Subcutaneous abdominal adipose tissue (tissue), 5 donors: ENCODE measurements at regions not wholly inside any gene's neighbourhood (a gene's known extent, or its start where the extent isn't known, plus 50 kb on each side); places are given as distances from the start of the nearest gene placed in this dataset.
"Not testable (repeated sequence)": the region's sequence is repeated elsewhere in the genome, so short reads cannot be mapped to it uniquely, and the experiment has no call there.

Source experiments
- H3K27ac ChIP-seq: one replicate; pipeline ENCODE4 v1.7.0; 2013; ENCODE audit warnings: low read depth, mild to moderate bottlenecking, inconsistent platforms, low read length, moderate library complexity
- H3K27me3 ChIP-seq, 5 donors: one replicate each; pipeline ENCODE4 v1.7.0; 2013; ENCODE audit warnings: low read length in 5 of 5, inconsistent platforms in 1 of 5; ENCODE audit not compliant: control insufficient read depth in 5 of 5, insufficient read depth in 4 of 5
- H3K36me3 ChIP-seq, 5 donors: one replicate each; pipeline ENCODE4 v1.7.0; 2013; ENCODE audit warnings: low read length in 5 of 5; ENCODE audit not compliant: control insufficient read depth in 5 of 5, insufficient read depth in 5 of 5
- H3K4me1 ChIP-seq, 5 donors: one replicate each; pipeline ENCODE4 v1.7.0; 2013; ENCODE audit warnings: low read length in 5 of 5, mild to moderate bottlenecking in 3 of 5, moderate library complexity in 1 of 5; ENCODE audit not compliant: control insufficient read depth in 5 of 5, insufficient read depth in 5 of 5
- H3K4me3 ChIP-seq, 5 donors: one replicate each; pipeline ENCODE4 v1.7.0; 2013; ENCODE audit warnings: low read length in 5 of 5, low read depth in 1 of 5
- H3K9ac ChIP-seq, 5 donors: one replicate each; pipeline ENCODE4 v1.7.0; 2013; ENCODE audit warnings: low read length in 5 of 5, mild to moderate bottlenecking in 4 of 5, moderate library complexity in 3 of 5
- H3K9me3 ChIP-seq, 5 donors: one replicate each; pipeline ENCODE4 v1.7.0; 2013; ENCODE audit warnings: low read length in 5 of 5; ENCODE audit not compliant: control insufficient read depth in 5 of 5
- donor health status: healthy.
- donor health status: healthy.
- donor health status: healthy.
- donor health status: healthy.
- donor health status: healthy.

GRCh38 chr13:59016250-59016649, 1147.5 kb downstream of the DIAPH3 start:
- H3K36me3 ChIP-seq, result no peaks in the 10 kb centered on the region
- H3K9ac ChIP-seq, result no peak overlapping the region
- H3K27me3 ChIP-seq, result no peaks in the 10 kb centered on the region
- H3K27ac ChIP-seq, result no peak overlapping the region
- no peak overlapping the region for H3K4me3 ChIP-seq
- H3K4me1 ChIP-seq, result no peaks in the 10 kb centered on the region
- H3K9me3 ChIP-seq, result no peaks in the 10 kb centered on the region

GRCh38 chr13:59024434-59024833, 1139.3 kb downstream of the DIAPH3 start:
- Histone ChIP-seq H3K4me3 (no peak overlapping the region), H3K36me3 (no peaks in the 10 kb centered on the region), H3K9ac (no peak overlapping the region), H3K27ac (no peak overlapping the region), H3K9me3 (no peaks in the 10 kb centered on the region), H3K27me3 (no peaks in the 10 kb centered on the region), H3K4me1 (no peaks in the 10 kb centered on the region)

GRCh38 chr13:59034198-59034597, 1129.5 kb downstream of the DIAPH3 start:
- H3K36me3 ChIP-seq, result no peaks in the 10 kb centered on the region

GRCh38 chr13:59038824-59039223, 1124.9 kb downstream of the DIAPH3 start:
- no peaks in the 10 kb centered on the region for H3K36me3 ChIP-seq
- H3K27me3 ChIP-seq, result no peaks in the 10 kb centered on the region
- no peak overlapping the region for H3K9ac ChIP-seq
- no peak overlapping the region for H3K4me3 ChIP-seq
- no peaks in the 10 kb centered on the region for H3K4me1 ChIP-seq
- H3K27ac ChIP-seq, result no peak overlapping the region
- H3K9me3 ChIP-seq, result no peaks in the 10 kb centered on the region

More at GRCh38 chr13:59034198-59034597, 1129.5 kb downstream of the DIAPH3 start:
- no peak overlapping the region for H3K27ac ChIP-seq
- H3K27me3 ChIP-seq, result no peaks in the 10 kb centered on the region
- no peak overlapping the region for H3K9ac ChIP-seq
- no peak overlapping the region for H3K4me3 ChIP-seq
- H3K4me1 ChIP-seq, result no peaks in the 10 kb centered on the region
- H3K9me3 ChIP-seq, result no peaks in the 10 kb centered on the region

- Histone ChIP-seq H3K9me3 (no peaks in the 10 kb centered on the region), H3K27ac (no peak overlapping the region), H3K9ac (no peak overlapping the region), H3K4me1 (no peaks in the 10 kb centered on the region), H3K4me3 (no peak overlapping the region), H3K36me3 (no peaks in the 10 kb centered on the region), H3K27me3 (no peaks in the 10 kb centered on the region)
Observed at GRCh38 chr13:59043016-59043415, 1120.7 kb downstream of the DIAPH3 start.

- Histone ChIP-seq H3K27me3 (no peaks in the 10 kb centered on the region), H3K9ac (no peak overlapping the region), H3K36me3 (no peaks in the 10 kb centered on the region), H3K9me3 (no peaks in the 10 kb centered on the region), H3K4me1 (no peaks in the 10 kb centered on the region), H3K4me3 (no peak overlapping the region), H3K27ac (no peak overlapping the region)
Observed at GRCh38 chr13:59047546-59047945, 1116.2 kb downstream of the DIAPH3 start.

- H3K9ac ChIP-seq, result no peak overlapping the region
- no peaks in the 10 kb centered on the region for H3K36me3 ChIP-seq
- no peaks in the 10 kb centered on the region for H3K4me1 ChIP-seq
- no peaks in the 10 kb centered on the region for H3K27me3 ChIP-seq
- no peaks in the 10 kb centered on the region for H3K9me3 ChIP-seq
- no peak overlapping the region for H3K4me3 ChIP-seq
- H3K27ac ChIP-seq, result no peak overlapping the region
Observed at GRCh38 chr13:59061621-59062020, 1102.1 kb downstream of the DIAPH3 start.

- Histone ChIP-seq H3K27me3 (no peaks in the 10 kb centered on the region), H3K4me3 (no peak overlapping the region), H3K36me3 (no peaks in the 10 kb centered on the region), H3K27ac (no peak overlapping the region), H3K9ac (no peak overlapping the region), H3K4me1 (no peaks in the 10 kb centered on the region), H3K9me3 (no peaks in the 10 kb centered on the region)
Observed at GRCh38 chr13:59064042-59064441, 1099.7 kb downstream of the DIAPH3 start.

- not testable (repeated sequence) for H3K4me3 ChIP-seq, H3K36me3 ChIP-seq, H3K4me1 ChIP-seq, H3K9ac ChIP-seq, H3K27ac ChIP-seq, H3K27me3 ChIP-seq
- peaks cover 0 to 18% (median 14%) of the 10 kb centered on the region in 5 donors for H3K9me3 ChIP-seq
Observed at GRCh38 chr13:59076386-59076785, 1087.3 kb downstream of the DIAPH3 start.

- Histone ChIP-seq H3K9ac (no peak overlapping the region), H3K4me1 (no peaks in the 10 kb centered on the region), H3K4me3 (no peak overlapping the region), H3K36me3 (no peaks in the 10 kb centered on the region), H3K27ac (no peak overlapping the region), H3K9me3 (peaks cover 0 to 5% (median 0%) of the 10 kb centered on the region in 5 donors), H3K27me3 (no peaks in the 10 kb centered on the region)
Observed at GRCh38 chr13:59086147-59086546, 1077.6 kb downstream of the DIAPH3 start.

GRCh38 chr13:59088716-59089115, 1075.0 kb downstream of the DIAPH3 start:
- Histone ChIP-seq H3K36me3 (no peaks in the 10 kb centered on the region), H3K27me3 (no peaks in the 10 kb centered on the region), H3K9me3 (peaks cover 0 to 5% (median 0%) of the 10 kb centered on the region in 5 donors), H3K4me3 (no peak overlapping the region), H3K27ac (no peak overlapping the region), H3K9ac (no peak overlapping the region), H3K4me1 (no peaks in the 10 kb centered on the region)
